Stimulated activated CD4-positive, alpha-beta T cell treated with anti-CD3 and anti-CD28 coated beads, TNF-alpha, amount 100 ng/mL, for 24 hours (primary cell): ENCODE measurements at regions not wholly inside any gene's neighbourhood (a gene's known extent, or its start where the extent isn't known, plus 50 kb on each side); places are given as distances from the start of the nearest gene placed in this dataset.

Experiments used
- DNase-seq, 3 experiments: peaks; one replicate each; pipeline ENCODE4 v3.0.0-alpha.2; 2020; ENCODE audit warnings: low read depth in 3 of 3

DNA sequence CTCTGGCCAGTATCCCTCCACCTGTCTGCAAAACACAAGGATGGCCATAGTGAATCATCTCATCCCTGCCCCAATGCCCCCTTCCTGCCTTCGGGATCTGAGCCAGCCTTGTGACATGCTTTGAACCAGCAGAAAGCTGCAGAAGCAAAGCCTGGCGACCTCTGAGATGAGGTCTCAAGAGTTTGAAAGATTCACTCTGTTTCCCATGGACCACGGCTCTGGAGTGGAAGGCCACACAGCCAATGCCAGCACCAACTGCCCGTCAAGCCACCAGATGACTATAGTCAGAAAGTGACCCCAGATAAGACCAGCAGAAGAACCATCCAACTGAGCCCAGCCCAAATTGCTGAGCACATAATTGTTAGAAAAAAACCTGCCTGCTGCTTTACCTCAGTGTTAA, 193.9 kb upstream of the PPP2R2D start:
- DNase-seq = no peak

DNA sequence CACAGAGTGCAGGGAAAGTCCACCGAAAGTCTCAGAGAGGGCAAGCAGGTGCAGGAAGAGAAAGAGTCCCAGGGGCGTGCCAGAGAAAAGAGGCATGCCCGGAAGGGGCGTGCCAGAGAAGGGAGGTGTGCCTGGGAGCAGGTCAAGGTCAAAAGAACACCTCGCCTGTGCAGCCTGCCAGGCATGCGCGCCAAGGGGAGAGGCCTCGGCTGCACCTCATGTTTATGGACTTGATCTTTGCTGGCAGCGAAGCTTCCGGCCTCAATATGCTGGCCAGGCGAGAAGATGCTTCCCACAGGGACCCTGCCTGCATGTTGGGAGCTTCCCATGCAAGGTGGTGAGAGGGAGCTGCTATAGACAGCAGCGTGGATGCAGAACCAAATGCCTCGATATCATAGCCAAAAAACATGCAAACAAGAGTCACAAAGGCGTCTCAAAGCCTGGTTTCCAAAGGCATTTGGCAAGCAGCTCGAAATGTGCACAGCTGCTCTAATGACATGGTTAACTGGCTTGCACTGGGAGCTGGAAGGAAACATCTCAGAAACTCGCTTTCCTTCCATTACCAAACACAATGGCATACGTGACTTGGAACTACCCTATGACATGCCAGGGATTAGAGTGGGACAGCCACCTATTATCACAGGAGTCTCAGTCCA, 192.5 kb upstream of the PPP2R2D start:
- no peak for DNase-seq

DNA sequence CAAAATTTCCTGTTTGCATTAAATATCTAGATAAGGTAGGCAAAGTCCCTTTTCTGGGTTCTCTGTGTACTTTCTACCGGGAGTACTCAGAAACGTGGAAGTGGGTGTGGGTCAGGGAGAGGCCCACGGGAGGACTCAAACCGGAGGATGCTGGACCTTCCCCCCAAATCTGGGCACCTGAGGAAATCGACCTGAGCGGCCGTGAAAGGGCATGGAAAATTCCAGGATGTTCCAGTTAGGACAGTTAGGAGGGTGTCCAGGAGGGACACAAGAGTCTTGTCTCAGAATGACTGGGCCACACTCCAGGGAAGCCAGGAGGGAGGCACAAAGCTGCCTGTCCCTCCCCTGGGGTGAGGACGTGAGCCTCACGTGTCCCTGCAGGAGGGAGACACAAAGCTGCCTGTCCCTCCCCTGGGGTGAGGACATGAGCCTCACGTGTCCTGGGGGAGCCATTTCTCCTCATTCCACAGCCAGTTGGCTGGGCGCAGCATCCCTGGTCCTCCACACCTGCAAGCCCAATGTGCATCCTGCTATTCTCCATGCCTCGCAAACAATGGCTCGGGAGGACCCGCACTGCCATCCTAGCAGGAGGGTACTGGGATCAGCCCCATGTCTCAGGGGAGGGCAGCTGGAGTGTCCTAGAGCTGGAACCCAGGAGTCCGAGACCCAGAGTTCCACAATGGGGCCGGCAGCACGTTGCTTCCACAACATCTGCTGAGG, 190.5 kb upstream of the PPP2R2D start:
- DNase-seq = no peak

DNA sequence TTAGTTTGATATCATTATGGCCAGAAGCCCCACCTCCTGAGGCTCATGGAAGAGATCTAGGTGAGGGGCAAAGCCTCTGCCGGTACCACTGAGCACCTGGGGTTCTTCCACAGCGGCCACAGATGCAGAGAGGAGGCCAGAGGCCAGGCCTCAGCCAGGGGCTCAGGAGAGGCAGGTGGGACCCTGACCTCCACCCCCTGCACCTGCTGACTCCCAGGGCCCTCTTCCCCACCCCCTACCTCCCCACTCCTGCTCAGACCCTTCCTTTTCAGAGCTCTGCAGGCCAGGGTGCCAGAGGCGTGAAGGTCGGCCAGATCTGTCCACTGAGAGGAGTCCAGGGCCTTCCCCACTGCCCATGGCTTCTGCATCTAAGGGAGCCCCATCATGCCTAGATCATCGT, 178.7 kb upstream of the PPP2R2D start:
- DNase-seq = no peak

DNA sequence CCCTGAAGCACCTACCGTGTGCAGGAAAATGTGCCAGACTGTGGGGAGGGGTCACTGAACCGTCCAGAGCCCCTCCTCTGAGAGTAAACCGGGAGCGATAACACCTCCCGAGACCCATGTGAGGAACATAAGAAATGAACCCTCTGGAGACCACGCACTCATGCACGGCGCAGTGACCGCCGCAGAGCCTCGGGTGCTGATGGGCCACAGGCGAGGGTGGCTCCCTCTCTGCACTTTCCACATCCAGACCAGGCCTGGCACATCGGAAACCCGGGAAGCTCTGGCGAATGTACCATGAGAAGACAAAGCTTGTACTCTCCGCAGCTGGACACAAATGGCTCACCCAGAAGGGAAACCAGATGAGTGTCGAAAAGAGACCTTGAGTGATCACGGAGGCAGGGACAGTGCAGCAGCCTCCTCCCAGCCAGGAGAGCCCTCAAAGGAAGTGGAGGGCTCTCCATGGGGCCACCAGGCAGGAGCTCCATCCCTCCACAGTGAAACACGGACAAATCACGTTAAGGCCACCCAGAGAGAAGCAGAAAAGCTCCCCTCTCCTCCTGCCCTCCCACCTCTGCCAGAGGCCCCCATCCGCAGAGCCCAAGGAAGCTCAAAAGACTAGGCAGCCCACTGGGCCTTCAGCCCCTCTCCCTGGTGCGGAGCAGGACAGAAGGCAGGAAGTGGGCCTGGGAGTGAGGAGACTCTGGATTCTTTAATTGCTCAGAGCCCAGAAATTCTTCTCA, 178.1 kb upstream of the PPP2R2D start:
- no peak for DNase-seq

DNA sequence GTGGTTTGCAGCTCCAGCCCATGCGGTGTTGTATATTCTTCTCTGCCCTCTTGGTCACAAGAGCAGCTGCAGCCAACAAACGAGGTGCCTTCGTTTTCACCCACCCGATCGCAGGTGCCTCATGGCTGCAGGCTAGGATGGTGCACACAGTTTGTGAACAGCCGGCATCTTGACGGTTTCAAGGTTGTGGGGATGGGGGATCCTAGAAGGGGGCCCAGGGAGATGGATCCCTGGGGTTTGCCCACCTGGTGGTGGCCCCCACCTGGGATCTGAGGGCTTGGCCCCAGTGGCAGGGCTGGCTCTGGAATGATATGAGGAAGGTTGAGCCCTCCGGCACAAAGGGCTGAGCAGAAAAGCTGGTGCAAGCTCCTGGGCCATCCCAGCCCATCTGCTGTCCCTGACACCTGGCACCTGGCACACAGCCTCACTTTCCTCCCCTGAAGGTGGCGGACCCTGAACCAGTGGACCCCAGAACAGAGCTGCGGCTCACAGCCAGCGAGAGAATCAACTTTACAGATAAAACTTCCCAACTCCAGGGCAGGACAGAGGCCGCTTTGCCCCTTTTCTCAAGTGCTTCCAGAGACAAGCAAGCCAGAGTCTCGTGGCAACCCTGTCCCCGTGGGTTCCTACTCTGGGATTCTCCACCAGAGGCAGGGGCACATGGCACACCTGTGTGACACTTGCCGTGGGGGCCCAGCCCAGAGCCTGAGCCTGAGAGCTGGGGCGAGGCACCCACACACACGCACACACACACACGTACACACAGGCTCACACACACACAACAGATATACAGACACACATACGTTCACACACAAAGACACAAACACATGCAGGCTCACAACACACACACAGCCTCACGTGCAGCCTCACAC, 177.3 kb upstream of the PPP2R2D start:
- no peak for DNase-seq

DNA sequence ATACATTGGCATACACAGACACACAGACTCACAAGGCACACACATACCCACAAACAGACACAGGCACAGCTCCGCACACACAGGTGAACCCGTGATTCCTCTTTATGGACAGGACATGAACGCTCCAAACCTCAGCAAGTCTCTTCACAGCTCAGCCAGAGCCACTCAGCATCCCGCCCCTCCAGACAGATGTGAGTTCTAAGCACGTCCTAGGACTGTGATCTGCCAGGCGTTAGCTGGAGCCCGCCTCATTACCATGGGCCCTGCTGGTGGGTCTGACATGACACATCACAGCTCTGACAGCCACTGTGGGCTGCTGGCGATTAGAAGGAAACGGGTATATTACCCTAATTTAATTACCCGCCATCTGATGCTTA, 176.7 kb upstream of the PPP2R2D start:
- DNase-seq = no peak

DNA sequence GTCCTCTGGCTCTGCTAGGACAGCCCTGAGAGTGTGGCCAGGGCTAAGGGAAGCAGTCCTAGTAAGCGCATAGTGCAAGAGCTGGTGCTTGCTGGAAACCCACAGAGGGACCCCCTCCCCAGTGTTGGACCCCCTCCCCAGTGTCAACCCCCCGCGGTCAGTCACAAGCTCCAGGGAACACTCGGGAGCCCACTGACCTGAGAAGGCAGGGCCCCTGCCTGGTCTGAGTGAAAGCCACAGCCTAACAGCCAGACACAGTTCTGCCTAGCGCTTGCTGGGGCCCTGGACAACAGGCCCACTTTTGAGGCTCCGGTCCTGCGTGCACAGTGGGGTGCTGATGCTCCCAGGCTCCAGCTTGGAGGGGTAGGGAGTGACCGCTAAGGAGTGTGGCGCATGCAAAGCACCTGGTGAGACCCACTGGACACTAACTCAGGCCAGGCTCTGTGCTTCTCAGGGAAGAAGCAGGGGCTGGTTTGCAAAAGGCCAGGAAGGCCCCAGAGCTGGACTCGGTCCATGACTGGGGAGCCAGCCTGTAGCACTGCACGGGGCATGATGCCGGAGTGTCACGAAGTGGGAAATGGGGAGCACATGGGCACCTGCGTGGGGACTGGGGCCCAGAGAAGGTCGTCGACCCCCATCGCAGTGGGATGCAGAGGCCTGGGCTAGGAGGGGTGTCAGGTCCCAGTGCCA, 175.8 kb upstream of the PPP2R2D start:
- no peak for DNase-seq

DNA sequence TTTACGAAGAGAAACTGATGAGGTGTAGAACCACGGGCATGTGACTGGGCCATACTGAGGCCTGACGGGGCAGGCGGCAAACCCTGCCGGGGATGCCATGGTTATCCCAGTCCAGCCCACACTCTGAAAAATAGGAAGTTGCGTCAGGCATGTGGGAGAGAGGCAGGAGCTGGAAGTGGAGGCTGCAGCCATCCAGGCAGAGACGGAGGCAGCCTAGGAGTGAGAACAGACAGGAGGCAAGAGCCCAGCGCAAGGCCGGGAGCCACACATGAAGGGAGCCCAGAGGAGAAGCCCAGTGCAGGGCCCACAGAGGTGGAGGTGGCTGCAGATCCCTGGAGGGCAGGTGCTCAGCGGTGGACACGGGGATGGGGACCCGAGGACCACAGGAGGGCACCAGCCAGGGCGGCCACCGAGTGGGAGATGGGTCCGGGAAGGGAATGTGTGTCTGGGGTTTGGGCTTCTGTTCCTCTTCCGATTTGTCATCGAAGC, 175.2 kb upstream of the PPP2R2D start:
- DNase-seq = no peak

DNA sequence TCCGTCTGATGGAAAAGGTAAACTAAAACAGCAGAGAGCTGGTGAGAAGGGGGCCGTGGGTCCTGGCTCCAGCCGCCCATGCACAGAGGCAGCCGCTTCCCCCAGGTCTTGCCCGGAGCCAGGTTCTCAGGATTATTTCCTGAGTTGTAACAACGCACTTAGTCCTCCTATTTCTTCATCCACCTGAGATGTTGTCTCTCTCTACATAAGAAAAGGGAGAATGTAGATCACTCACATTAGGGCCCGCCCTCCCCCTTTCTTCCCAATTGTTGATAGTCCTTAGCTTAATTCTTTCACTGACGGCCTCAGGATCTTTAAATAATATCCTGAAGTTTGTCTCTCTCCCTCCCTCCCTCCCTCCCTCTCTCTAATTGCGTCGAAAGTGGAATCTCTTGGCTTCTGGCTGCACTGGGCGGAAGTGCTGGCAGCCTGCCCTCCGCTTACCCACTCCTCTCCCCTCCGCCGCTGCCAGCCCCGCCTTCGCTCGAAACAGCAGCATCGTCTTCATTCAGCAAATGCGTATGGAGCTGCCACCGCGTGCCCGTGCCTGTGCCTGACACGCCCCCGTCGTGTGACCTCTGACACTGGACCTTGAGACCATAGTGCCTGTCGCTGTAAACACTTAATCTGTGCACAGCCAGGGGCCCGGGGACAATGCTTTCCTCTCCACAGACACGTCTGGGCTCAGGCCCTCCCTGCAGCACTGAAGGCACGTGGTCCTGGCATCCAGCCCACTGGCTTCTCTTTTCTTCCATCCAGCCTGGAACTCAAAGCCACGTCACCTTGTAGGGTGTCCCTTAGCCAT, 174.5 kb upstream of the PPP2R2D start:
- no peak for DNase-seq

DNA sequence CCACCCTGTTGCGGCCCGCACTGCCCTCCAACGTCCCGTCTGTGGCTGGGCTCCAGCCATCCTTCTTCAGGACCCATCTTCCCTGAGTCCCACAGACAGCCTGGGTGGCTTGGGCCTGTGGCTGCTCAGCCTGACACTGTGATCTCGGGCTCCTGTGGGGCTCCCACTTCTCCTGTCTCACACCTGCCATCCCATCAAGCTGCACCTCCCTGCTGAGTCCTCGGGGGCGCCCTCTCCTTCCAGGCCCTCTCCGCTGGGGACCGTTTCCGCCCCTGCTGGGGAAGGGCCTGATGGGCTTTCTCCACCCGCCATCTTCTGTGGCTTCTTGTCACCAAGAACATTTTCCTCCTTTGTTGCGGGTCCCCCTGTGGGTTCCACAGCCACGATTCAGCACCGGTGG, 173.8 kb upstream of the PPP2R2D start:
- no peak for DNase-seq

DNA sequence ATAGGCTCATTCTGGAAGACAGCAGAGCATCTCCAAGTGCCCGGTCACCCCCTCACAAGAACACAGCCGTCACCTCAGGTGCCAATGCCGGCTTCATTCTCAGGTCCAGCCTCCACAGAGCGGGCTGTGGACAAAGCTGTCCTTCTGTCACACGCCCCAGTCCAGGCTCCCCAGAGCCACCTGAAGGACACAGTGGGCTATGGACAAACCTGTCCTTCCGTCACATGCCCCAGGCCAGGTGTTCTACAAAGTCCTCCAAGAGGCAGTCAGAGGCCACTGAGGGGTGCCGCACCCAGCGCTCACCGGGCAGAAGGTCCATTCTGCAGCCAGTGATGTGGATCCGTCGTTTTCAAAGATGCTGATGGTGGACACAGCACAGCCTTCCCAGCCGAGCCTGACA, 173.2 kb upstream of the PPP2R2D start:
- no peak for DNase-seq

DNA sequence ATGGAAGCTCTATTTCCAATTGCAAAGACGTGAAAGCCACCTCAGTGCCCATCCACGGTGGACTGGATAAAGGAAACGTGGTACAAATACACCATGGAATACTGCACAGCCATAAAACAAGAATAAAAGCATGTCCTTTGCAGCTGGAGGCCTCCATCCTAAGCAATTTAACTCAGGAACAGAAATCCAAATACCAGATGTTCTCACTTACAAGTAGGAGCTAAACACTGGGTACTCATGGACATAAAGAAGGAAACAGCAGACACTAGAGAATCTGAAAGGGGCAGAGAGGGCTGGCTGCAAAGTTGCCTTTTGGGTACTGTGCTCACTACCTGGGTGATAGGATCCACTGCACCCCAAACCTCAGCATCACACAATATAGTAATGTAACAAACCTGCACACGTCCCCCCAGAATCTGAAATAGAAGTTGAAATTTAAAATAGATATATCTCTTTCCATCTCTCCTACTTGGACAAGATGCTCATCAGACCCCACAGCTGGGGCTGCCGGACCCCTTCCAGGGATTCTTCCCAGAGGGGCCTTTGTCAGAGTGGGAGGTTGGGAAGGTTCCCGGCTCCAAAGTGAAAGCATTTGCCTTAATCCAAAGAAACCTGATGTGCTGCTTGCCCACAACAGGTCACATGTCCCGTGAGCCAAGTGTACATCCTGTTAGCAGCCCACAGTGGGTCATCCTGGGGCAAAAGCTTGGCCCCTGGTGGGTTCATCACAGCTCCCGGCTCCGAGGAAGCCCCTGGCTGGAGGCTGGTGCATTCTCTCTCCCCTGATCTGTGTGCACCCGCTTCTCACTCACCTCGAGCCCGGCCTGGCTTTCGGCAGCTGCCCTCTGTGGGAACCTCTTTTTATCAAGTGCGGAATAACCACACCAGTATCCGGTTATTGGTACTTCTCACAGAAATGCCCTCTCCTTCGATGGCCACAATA, 172.3 kb upstream of the PPP2R2D start:
- no peak for DNase-seq

DNA sequence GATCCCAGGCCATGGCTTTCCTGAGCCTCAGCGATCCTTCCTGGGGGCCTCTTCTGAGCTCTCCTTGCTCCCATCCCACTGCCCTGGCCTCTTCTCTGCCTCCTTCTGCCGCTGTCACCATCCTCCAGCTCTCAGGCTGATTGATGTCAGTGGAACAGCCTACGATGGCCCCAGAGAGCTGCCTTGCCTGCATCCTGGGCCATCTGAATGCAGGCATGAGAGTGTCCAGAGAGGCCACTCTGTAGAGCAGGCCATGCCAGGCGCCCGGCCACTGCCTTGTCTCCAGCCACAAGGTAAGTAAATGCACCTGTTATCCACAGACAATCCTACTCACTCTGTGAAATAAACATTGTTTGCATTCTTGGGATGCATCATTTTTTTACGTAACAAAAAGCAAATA, 171.4 kb upstream of the PPP2R2D start:
- DNase-seq = no peak

DNA sequence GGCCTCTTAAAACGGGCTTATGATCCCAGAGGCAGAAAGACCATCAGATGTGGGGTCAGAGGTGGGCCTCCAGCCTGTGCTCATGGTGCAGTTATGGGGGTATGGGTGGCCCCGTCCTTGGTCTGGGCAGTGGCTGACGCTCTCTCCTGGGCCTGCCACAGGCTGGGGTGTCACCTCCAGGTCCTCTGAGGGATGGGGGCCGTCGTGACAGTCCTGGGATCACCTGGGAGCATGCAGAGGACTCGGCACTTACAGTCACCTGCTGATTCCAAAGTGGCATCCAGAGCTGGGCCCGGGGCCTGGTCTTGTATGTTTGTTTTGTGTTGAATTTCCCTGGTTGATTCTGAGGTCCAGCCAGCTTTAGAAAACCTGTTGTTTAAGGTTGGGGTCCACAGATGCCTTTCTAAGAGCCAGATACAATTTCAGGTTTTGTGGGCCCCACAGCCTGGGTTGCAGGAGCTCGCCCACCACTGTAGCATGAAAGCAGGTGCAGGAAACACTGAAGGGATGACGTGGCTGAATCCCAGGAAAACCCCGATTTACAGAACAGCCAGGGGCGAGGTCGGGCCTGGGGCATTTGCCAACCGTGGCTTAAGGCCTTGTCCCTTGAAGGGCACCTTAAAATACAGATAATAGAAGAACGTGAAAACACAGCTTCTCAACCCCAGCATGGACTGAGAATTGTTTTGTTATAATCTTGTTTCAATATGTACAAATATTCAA, 170.7 kb upstream of the PPP2R2D start:
- no peak for DNase-seq

DNA sequence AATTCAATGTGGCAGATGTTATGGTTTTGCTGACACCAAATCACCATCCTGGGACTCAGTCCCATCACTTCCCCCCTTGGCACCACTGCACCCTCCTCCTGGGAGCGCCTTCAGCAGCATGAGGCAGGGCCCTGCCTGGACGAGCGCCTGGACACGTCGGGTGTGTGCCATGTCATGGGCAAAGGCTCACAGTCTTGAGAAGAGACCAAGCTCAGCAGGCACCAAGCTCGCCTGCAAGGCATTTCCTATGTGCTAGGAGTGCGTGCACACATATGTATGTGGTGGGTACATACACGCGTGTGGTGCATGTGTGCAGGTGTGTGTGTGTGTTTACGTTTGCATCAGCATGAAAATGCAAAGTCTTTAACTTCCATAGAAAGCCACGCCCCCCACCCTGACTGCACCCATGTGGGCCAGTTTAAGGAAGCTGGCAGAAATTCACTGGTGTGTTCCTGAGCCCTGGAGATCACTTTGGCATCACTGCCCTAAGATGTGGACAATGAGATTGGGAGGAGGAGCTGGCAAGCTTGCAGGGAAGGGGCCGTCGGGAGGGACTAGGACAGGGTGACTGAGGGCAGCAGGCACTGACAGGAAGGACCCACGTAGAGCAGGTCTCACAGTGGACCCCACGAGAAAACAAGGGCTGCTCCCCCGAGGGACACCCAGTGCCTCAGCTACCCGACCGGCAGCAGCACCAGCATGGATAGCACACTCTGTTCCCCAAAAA, 169.9 kb upstream of the PPP2R2D start:
- DNase-seq = no peak

DNA sequence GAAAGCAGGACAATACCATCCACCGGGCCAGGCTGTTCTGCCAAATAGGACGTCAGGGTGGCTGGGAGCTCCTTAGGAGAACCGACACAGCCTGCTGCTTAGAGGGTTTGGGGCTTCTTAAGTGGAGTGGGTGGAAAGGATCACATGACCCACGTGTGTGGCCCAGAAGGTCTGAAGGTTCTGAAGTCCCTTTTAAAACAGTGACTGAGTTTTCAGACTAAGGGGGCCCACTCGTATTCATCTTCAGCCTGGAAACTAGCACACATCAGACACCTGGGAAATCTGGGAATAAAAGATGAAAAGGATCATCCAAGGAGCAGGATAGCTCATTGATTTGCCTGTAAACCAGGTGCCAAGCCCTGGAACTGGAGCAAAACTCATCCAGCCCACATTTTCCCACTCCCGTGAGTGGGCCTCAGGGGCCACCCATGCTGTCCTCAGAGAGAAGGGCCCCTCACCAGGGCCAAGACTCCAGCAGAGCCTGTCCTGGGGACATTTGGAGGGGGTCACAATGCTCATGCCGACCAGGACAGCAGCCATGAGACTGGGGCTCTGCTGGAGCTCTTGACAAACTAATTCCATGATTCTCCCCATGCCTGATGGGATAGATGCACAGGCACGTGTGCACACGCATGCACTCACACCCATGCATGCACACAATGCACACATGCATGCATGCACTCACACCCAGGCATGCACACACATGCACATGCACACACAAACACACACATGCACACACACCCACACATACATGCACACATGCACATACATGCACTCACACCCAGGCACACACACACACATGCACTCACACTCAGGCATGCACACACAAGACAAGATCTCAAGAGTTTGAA, 168.8 kb upstream of the PPP2R2D start:
- DNase-seq = no peak
